ENCODE measurements at regions not wholly inside any gene's neighbourhood (a gene's known extent, or its start where the extent isn't known, plus 50 kb on each side); places are given as distances from the start of the nearest gene placed in this dataset.
A peak's percentile ranks its signal among the peaks of the same experiment; 100 is the strongest.
"Not testable (repeated sequence)": the region's sequence is repeated elsewhere in the genome, so short reads cannot be mapped to it uniquely, and the experiment has no call there.

- TF ChIP-seq CTCF, POLR2A (IDR thresholded peaks at IDR 0.05): not testable (repeated sequence)
- peak in 1 of 4 donors; percentile 52 for TF ChIP-seq POLR2AphosphoS5 (IDR thresholded peaks at IDR 0.05)
Observed at GRCh38 chrX:115725370-115725769, 164.4 kb downstream of the PLS3 start.

All from sigmoid colon (tissue), 4 donors.